GM12892 (cell line): ENCODE measurements at regions not wholly inside any gene's neighbourhood (a gene's known extent, or its start where the extent isn't known, plus 50 kb on each side); places are given as distances from the start of the nearest gene placed in this dataset.

Experiments
- DNase-seq: peaks from one replicate; pipeline ENCODE4 v3.0.0; 2011; ENCODE audit not compliant: insufficient read length
- FAIRE-seq: peaks from 2 replicates; lab custom pipeline; 2011; peaks lifted over from hg19 to GRCh38; lab: Jason Lieb, UNC
- POLR2A ChIP-seq: IDR thresholded peaks from 2 replicates; pipeline ENCODE4 v1.6.1; 2011; ENCODE audit warnings: low read depth, low read length, control low read depth
- POLR2AphosphoS5 ChIP-seq: IDR thresholded peaks from 2 replicates; pipeline ENCODE4 v1.6.1; 2011; ENCODE audit warnings: low read depth, low read length, control low read depth
- TAF1 ChIP-seq: IDR thresholded peaks from 2 replicates; pipeline ENCODE4 v1.6.1; 2011; ENCODE audit warnings: low read depth, mild to moderate bottlenecking, control low read depth, low read length, borderline replicate concordance

- TF ChIP-seq POLR2AphosphoS5, result no peak
- no peak for TF ChIP-seq TAF1
- TF ChIP-seq POLR2A, result no peak
- no peak for DNase-seq
- FAIRE-seq, result no peak
Measured at GRCh38 chr22:49204599-49205482, 622.8 kb downstream of the BRD1 start.

GRCh38 chr22:49203859-49204598 lies 623.6 kb downstream of the BRD1 start:
- TF ChIP-seq POLR2AphosphoS5 (no peak), POLR2A (no peak), TAF1 (no peak)
- no peak for DNase-seq
- FAIRE-seq, result no peak

- no peak for FAIRE-seq
- TF ChIP-seq POLR2AphosphoS5 (no peak), TAF1 (no peak), POLR2A (no peak)
- DNase-seq, result no peak
Measured at GRCh38 chr22:49203091-49203858, 624.4 kb downstream of the BRD1 start.

DNA sequence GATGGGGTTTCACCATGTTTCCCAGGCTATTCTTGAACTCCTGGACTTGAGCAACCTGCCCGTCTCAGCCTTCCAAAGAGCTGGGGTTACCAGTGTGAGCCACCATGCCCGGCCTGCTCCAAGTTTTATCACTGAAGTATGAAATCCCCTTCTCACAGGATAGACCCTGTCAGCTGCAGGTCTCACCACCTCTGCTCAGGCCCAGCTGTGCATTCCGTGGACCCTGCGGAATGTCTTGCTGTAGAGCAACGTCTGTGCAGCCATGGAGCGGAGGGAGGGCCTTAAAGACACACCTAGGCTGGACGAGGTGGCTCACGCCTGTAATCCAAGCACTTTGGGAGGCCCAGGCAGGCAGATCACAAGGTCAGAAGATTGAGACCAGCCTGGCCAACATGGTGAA lies 625.4 kb downstream of the BRD1 start:
- DNase-seq (no peak), FAIRE-seq (no peak)
- TF ChIP-seq POLR2A (no peak), POLR2AphosphoS5 (no peak)

GRCh38 chr22:49201046-49201970 lies 626.4 kb downstream of the BRD1 start:
- TF ChIP-seq POLR2AphosphoS5, result no peak
- no peak for FAIRE-seq

DNA sequence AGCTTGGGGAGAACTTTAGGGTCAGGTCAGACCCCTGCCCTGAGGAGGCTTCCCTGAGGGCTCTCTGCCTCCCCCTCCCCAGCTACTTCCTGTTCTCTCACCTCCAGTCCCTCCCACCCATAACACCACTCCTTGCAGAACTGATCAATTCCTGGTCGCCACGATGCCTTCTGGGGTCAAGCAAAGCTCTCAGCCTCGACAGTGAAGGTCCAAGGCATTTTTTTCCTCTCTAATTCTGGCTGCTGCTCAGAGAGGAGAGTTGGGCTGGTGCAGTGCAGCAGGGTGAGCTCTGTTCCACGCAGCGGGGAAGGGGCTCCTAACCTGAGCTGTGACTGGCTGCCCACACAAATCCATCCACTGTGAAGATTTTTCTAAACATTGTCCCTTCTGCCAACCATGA lies 628.4 kb downstream of the BRD1 start:
- FAIRE-seq (no peak), DNase-seq (no peak)
- no peak for TF ChIP-seq POLR2A
- no peak for TF ChIP-seq POLR2AphosphoS5
- no peak for TF ChIP-seq TAF1

More at GRCh38 chr22:49201046-49201970, 626.4 kb downstream of the BRD1 start:
- no peak for DNase-seq

DNA sequence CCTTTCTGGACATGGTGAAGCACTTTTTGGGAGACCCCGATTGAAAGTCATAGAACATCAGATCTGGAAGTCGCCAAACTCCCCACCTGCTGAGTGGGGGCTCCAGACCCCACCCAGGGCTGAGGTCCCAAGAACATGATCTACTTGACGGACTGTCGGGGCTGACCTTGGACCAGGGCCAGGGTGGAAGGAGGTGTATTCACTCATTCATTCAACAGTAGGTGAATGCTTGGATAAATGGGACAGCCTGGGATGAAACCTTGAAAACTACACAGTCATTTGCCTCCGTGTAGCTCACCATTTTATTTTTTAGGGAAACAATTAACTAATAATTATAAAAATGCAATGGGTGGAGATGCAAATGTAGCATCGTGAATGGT lies 629.0 kb downstream of the BRD1 start:
- TF ChIP-seq TAF1 (no peak), POLR2AphosphoS5 (no peak), POLR2A (no peak)
- no peak for FAIRE-seq

DNA sequence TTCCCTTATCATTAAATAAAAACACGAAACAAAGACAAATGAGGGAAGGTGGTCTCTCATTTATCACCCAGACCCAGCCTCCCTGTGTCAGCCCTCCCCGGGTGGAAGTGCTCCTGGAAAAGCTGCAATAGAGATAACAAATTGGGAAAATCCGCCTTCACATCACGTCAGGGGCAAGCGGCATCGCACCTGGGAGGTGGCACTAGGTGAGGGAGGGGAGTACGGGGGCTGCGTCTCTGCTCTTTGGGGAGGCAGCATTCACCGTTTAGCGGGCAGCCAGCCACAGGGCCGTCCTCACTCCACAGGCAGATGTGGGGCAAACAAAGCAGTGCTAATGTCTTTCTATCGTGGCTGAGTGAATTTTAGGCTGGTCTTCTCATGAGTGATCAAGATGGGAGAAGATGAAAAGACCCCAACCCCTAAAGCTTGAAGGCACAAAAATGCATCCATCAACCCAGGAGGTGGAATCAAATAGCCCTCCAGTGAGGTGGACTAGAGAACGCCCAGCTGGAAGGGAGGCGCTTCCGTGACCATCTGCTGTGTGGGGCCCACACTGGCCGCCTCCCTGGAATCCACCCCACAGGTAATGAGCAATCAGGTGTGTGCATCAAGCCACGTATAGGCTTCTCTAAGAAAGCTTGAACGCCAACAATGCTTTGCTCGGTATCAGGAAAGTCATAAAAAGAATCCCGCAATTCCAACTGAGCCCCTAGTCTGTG lies 629.5 kb downstream of the BRD1 start:
- FAIRE-seq, result no peak
- no peak for DNase-seq
- TF ChIP-seq TAF1 (no peak), POLR2A (no peak), POLR2AphosphoS5 (no peak)

More for the DNA sequence above, 629.0 kb downstream of the BRD1 start:
- DNase-seq, result no peak

GRCh38 chr22:49197505-49197904 lies 630.2 kb downstream of the BRD1 start:
- no peak for TF ChIP-seq POLR2A
- TF ChIP-seq TAF1, result no peak
- no peak for TF ChIP-seq POLR2AphosphoS5
- FAIRE-seq (no peak), DNase-seq (no peak)

DNA sequence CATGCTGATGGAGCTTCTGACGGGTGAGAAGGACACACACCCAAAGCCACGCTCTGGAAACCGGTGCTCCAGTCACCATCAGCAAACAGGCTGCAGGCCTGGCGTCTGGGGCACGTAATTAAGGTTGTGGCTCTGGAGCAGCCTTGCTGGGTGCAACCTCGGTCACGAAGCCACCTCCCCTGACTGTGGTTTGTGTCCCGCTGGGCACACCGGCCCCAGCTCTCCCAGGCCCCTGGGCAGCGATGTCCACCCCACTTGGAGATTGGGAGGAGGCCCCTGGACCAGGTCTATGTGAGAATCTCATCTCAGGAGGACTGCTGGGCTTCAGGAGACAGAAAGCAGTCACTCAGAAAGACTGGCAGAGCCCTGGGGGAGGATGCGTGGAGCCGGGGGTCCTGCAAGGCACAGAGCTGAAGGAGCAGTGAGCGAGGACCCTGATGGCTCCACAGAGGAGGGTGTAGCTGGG lies 631.6 kb downstream of the BRD1 start:
- DNase-seq, result no peak
- no peak for TF ChIP-seq POLR2A
- TF ChIP-seq POLR2AphosphoS5, result no peak
- TF ChIP-seq TAF1, result no peak
- FAIRE-seq, result no peak
